Lower leg skin (tissue), 4 donors: ENCODE measurements at regions not wholly inside any gene's neighbourhood (a gene's known extent, or its start where the extent isn't known, plus 50 kb on each side); places are given as distances from the start of the nearest gene placed in this dataset.

Experiments used
- DNase-seq, 2 donors: peaks; one replicate each; pipeline ENCODE4 v3.0.0-alpha.2; 2019; ENCODE audit warnings: low spot score in 2 of 2
- H3K4me3 ChIP-seq: fragments of 200-600 bp; sonication (generic); 2 replicates; pipeline ENCODE4 v1.5.1; 2017; ENCODE audit warnings: mild to moderate bottlenecking, low read depth; ENCODE audit not compliant: poor library complexity, severe bottlenecking
- POLR2A ChIP-seq, 2 donors: fragments of 450-650 bp; IDR thresholded peaks; one replicate each; pipeline ENCODE4 v1.6.1; 2016 to 2017; ENCODE audit warnings: antibody characterized with exemption in 2 of 2, mild to moderate bottlenecking in 1 of 2, moderate library complexity in 1 of 2
- WGBS, 2 donors: methylation state at CpG; one replicate each; pipeline ENCODE4 v1.1.5; 2018; 5-methylcytosine and 5-hydroxymethylcytosine counted together
- intact Hi-C: fragments of 100-400 bp; cut with DNase I; formaldehyde crosslinking; loops from one replicate; pipeline ENCODE4 v1.15.0; 2023; ENCODE audit warnings: low total_unique reads
- TF ChIP-seq, protein P1 (sequence below), 3 donors: fragments of 450-650 bp; IDR thresholded peaks; one replicate each; pipeline ENCODE4 v1.5.1; 2016; ENCODE audit warnings: antibody characterized with exemption in 3 of 3, mild to moderate bottlenecking in 3 of 3, moderate library complexity in 2 of 3

DNA sequence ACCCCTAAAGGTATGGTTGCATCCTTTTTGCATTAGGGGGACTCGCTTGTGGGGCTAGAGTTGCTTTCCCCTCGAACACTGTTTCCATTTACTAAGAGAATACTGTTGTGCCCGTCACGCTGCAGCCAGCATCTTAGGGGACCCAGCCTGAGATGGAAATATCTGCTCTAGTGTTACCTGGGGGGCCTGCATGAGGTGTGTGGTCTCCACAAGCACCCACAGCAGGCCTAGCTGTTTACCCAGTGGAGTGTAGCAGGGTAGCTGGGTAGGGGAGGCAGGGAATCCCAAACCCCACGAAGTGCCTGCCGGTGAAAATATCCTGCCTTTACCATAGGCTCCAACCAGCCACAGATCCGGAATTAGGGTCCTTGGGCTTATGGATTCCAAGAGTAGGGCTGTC lies 303.6 kb downstream of the PTPRU start:
- WGBS, 2 donors = 86 to 88% methylated on average over 7 of the region's 7 CpGs
- H3K4me3 ChIP-seq = no peak overlapping the region
- TF ChIP-seq POLR2A (IDR thresholded peaks at IDR 0.05) = no peak
- TF ChIP-seq, protein P1, sequence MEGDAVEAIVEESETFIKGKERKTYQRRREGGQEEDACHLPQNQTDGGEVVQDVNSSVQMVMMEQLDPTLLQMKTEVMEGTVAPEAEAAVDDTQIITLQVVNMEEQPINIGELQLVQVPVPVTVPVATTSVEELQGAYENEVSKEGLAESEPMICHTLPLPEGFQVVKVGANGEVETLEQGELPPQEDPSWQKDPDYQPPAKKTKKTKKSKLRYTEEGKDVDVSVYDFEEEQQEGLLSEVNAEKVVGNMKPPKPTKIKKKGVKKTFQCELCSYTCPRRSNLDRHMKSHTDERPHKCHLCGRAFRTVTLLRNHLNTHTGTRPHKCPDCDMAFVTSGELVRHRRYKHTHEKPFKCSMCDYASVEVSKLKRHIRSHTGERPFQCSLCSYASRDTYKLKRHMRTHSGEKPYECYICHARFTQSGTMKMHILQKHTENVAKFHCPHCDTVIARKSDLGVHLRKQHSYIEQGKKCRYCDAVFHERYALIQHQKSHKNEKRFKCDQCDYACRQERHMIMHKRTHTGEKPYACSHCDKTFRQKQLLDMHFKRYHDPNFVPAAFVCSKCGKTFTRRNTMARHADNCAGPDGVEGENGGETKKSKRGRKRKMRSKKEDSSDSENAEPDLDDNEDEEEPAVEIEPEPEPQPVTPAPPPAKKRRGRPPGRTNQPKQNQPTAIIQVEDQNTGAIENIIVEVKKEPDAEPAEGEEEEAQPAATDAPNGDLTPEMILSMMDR (IDR thresholded peaks at IDR 0.05) = no peak
- peak in 1 of 2 donors; percentile 12 for DNase-seq
- intact Hi-C loops = no loop called here

DNA sequence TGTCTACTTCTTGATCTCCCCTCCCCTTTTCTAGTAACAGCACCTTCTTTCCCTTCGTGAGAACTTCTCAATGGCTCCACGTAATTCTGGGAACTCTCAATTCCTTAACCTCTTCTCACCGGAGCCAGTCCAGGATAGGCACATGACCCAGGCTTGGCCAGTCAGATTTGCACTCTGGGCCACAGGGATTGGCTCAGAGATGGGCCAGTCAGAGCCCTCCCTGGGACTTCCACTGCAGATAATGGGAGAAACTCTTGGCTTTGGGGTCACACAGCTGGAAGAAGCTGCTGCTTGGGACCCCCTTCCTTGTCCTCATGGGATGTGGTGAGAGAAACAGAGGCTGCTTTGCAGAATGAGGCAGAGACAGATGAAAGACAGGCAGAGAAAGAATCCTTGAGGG lies 302.3 kb downstream of the PTPRU start:
- intact Hi-C loops = no loop called here
- H3K4me3 ChIP-seq = no peak overlapping the region
- TF ChIP-seq, protein P1 (IDR thresholded peaks at IDR 0.05) = no peak
- no peak for TF ChIP-seq POLR2A (IDR thresholded peaks at IDR 0.05)
- DNase-seq = peak in 1 of 2 donors; percentile 53
- 58 to 59% methylated on average over 3 of the region's 3 CpGs for WGBS, 2 donors

DNA sequence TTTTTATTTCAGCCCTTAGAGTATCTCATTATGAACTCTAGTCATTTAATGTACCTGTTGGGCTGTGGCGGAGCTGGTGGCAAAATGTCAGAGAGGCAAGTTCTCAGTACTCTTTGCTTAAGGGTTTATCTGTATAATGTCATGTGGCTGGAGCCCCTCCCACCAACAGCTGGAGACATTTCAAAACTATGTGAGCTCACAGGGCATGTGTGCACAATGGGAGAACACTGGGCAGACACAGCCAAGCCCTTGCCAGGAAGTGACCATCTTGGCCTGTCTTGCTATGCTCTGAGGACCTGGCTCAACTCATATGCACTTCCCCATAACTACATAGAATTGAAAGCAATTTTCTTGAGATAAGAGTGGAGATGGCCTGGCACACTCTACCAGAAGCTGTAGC lies 296.4 kb downstream of the PTPRU start:
- H3K4me3 ChIP-seq = no peak overlapping the region
- DNase-seq = peak in 1 of 2 donors; percentile 36
- WGBS, 2 donors = 70 to 78% methylated on average over 1 of the region's 1 CpG
- intact Hi-C loops = no loop called here
- TF ChIP-seq, protein P1 (IDR thresholded peaks at IDR 0.05) = no peak
- TF ChIP-seq POLR2A (IDR thresholded peaks at IDR 0.05) = no peak

DNA sequence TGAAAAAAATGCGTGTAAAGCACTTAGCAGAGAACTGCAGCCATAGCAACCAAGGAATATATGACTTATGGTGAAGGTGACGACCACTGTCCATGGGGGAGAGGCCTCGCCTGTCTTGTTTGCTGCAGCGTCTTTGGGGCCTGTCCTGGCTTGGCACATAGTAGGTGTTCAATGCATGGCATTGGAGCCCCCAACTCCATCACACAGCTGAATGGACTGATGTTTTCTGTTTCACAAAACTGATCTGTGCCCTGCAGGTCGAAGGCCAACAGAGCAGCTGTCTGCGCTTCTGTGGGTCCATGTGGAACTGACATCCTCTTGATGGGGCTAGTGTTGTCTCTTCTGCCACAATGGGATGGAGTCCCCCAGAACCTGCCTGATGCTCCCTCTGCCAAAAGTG lies 296.0 kb downstream of the PTPRU start:
- no peak for TF ChIP-seq POLR2A (IDR thresholded peaks at IDR 0.05)
- TF ChIP-seq, protein P1 (IDR thresholded peaks at IDR 0.05) = no peak
- WGBS, 2 donors = 55 to 71% methylated on average over 6 of the region's 6 CpGs
- peak in 1 of 2 donors; percentile 28 for DNase-seq
- intact Hi-C loops = no loop called here
- H3K4me3 ChIP-seq = no peak overlapping the region

DNA sequence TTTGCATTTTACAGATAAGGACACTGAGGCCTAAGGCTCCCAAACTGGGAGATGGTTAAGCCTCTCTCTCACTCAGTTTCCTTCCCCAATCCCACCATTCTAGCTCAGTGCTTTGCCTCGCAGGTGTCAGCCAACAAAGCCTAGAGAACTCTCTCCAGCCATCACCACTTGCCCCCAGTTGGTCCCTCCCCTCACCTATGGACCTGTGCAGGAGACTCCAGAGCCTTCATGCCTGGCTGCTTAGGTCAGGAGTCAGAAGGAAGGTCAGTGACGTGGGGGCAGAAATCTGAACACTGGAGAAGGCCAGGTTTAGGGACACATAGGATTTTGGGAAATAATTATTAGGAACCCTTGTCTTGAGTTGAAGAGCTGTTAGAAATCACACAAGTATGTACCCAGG lies 295.3 kb downstream of the PTPRU start:
- no peak overlapping the region for H3K4me3 ChIP-seq
- TF ChIP-seq, protein P1 (IDR thresholded peaks at IDR 0.05) = no peak
- TF ChIP-seq POLR2A (IDR thresholded peaks at IDR 0.05) = no peak
- 70 to 75% methylated on average over 2 of the region's 2 CpGs for WGBS, 2 donors
- peak in 1 of 2 donors; percentile 39 for DNase-seq
- intact Hi-C loops = no loop called here

DNA sequence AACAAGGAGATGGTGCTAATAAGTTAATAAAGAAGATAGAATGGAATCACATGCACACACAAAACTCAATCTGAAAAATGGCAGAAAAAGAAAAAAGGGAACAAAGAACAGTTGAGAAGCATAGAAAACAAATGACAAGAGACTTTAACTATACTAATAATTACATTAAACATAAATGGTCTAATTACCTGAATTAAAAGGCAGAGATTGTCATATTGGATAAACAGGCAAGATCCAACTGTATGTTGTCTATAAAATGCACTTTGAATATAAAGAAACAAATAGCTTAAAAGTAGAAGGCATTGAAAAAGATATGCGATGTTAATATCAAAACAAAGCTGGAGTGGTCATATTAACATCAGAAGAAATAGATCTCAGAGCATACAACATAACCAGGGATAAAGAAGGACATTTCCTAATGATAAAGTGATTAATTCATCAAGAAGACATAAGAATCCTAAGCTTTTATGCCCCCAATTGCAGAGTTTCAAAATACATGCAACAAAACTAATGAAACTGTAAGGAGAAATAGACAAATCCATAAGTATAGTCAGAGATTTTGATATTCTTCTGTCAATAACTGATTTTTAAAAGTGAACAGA lies 293.5 kb downstream of the PTPRU start:
- 76 to 79% methylated on average over 1 of the region's 1 CpG for WGBS, 2 donors
- H3K4me3 ChIP-seq = no peak overlapping the region
- intact Hi-C loops = no loop called here
- no peak for TF ChIP-seq POLR2A (IDR thresholded peaks at IDR 0.05)
- TF ChIP-seq, protein P1 (IDR thresholded peaks at IDR 0.05) = no peak
- no peak for DNase-seq
